ENCODE measurements at regions not wholly inside any gene's neighbourhood (a gene's known extent, or its start where the extent isn't known, plus 50 kb on each side); places are given as distances from the start of the nearest gene placed in this dataset.

GRCh38 chr3:6510713-6511112, 350.2 kb upstream of the GRM7 start:
- no peak for DNase-seq (ENCODE audit: low read depth in 3 of 3)

- DNase-seq (ENCODE audit: low read depth in 3 of 3) = no peak
These were observed 348.6 kb upstream of the GRM7 start for GRCh38 chr3:6512172-6512800.

GRCh38 chr3:6516143-6516542, 344.8 kb upstream of the GRM7 start:
- DNase-seq (ENCODE audit: low read depth in 3 of 3) = no peak

- DNase-seq (ENCODE audit: low read depth in 3 of 3) = no peak
These were observed 344.2 kb upstream of the GRM7 start for GRCh38 chr3:6516694-6517093.

- DNase-seq (ENCODE audit: low read depth in 3 of 3) = no peak
These were observed 342.1 kb upstream of the GRM7 start for GRCh38 chr3:6518709-6519345.

GRCh38 chr3:6521369-6522113, 339.4 kb upstream of the GRM7 start:
- DNase-seq (ENCODE audit: low read depth in 3 of 3) = no peak

- no peak for DNase-seq (ENCODE audit: low read depth in 3 of 3)
These were observed 338.7 kb upstream of the GRM7 start for GRCh38 chr3:6522191-6522590.

GRCh38 chr3:6523043-6523442, 337.9 kb upstream of the GRM7 start:
- no peak for DNase-seq (ENCODE audit: low read depth in 3 of 3)

- DNase-seq (ENCODE audit: low read depth in 3 of 3) = no peak
These were observed 336.4 kb upstream of the GRM7 start for GRCh38 chr3:6524479-6524878.

GRCh38 chr3:6526321-6526720, 334.6 kb upstream of the GRM7 start:
- no peak for DNase-seq (ENCODE audit: low read depth in 3 of 3)

GRCh38 chr3:6526861-6527260, 334.1 kb upstream of the GRM7 start:
- DNase-seq (ENCODE audit: low read depth in 3 of 3) = no peak

- DNase-seq (ENCODE audit: low read depth in 3 of 3) = no peak
These were observed 332.0 kb upstream of the GRM7 start for GRCh38 chr3:6528951-6529350.

GRCh38 chr3:6531153-6531552, 329.8 kb upstream of the GRM7 start:
- no peak for DNase-seq (ENCODE audit: low read depth in 3 of 3)

GRCh38 chr3:6532101-6532500, 328.8 kb upstream of the GRM7 start:
- DNase-seq (ENCODE audit: low read depth in 3 of 3) = no peak

GRCh38 chr3:6540981-6541380, 319.9 kb upstream of the GRM7 start:
- DNase-seq (ENCODE audit: low read depth in 3 of 3) = no peak

- no peak for DNase-seq (ENCODE audit: low read depth in 3 of 3)
These were observed 318.1 kb upstream of the GRM7 start for GRCh38 chr3:6542795-6543194.

GRCh38 chr3:6549296-6549695, 311.6 kb upstream of the GRM7 start:
- DNase-seq (ENCODE audit: low read depth in 3 of 3) = no peak

- DNase-seq (ENCODE audit: low read depth in 3 of 3) = no peak
These were observed 309.8 kb upstream of the GRM7 start for GRCh38 chr3:6551165-6551564.

- DNase-seq (ENCODE audit: low read depth in 3 of 3) = no peak
These were observed 300.7 kb upstream of the GRM7 start for GRCh38 chr3:6560259-6560658.

GRCh38 chr3:6567241-6567640, 293.7 kb upstream of the GRM7 start:
- DNase-seq (ENCODE audit: low read depth in 3 of 3) = no peak

- no peak for DNase-seq (ENCODE audit: low read depth in 3 of 3)
These were observed 291.9 kb upstream of the GRM7 start for GRCh38 chr3:6568999-6569493.

- no peak for DNase-seq (ENCODE audit: low read depth in 3 of 3)
These were observed 289.5 kb upstream of the GRM7 start for GRCh38 chr3:6571448-6571847.

GRCh38 chr3:6577584-6577983, 283.3 kb upstream of the GRM7 start:
- DNase-seq (ENCODE audit: low read depth in 3 of 3) = no peak
